WTC11 (cell line): ENCODE measurements at regions not wholly inside any gene's neighbourhood (a gene's known extent, or its start where the extent isn't known, plus 50 kb on each side); places are given as distances from the start of the nearest gene placed in this dataset.

Experiments used
- ATAC-seq: fragments of 200-7000 bp; cut with Tn5 transposase; 2 replicates; pipeline ENCODE4 v1.10.0; 2021; ENCODE audit warnings: mild to moderate bottlenecking, moderate library complexity
- CTCF ChIA-PET: fragments of 300-600 bp; sonication (Branson Sonifier 250); formaldehyde crosslinking; loops from one replicate; lab custom pipeline; 2021; ENCODE audit warnings: antibody characterized with exemption; lab: Charles Lee
- POLR2A ChIA-PET: fragments of 350-600 bp; sonication (Branson Sonifier 250); formaldehyde crosslinking; loops from one replicate; lab custom pipeline; 2021; ENCODE audit warnings: antibody characterized with exemption; lab: Charles Lee
- DNase-seq: peaks from one replicate; pipeline ENCODE4 v3.0.0; 2021; ENCODE audit warnings: low spot score
- H3K27ac Mint-ChIP-seq: 2 replicates; pipeline ENCODE4 v1.8.0; 2021; ENCODE audit warnings: mixed read lengths
- H3K27me3 Mint-ChIP-seq: 2 replicates; pipeline ENCODE4 v1.8.0; 2021; ENCODE audit warnings: low read depth, mild to moderate bottlenecking, moderate library complexity, mixed read lengths
- H3K36me3 Mint-ChIP-seq: 2 replicates; pipeline ENCODE4 v1.8.0; 2021; ENCODE audit warnings: mixed read lengths
- H3K4me1 Mint-ChIP-seq: 2 replicates; pipeline ENCODE4 v1.8.0; 2022; ENCODE audit warnings: mixed read lengths
- H3K4me3 Mint-ChIP-seq: 2 replicates; pipeline ENCODE4 v1.8.0; 2021; ENCODE audit warnings: mild to moderate bottlenecking, moderate library complexity, mixed read lengths
- H3K9me3 Mint-ChIP-seq: 2 replicates; pipeline ENCODE4 v1.8.0; 2021; ENCODE audit warnings: mixed read lengths
- EMX1 ChIP-seq: fragments of 250-450 bp; sonication (Bioruptor Pico); IDR thresholded peaks from 2 replicates; pipeline ENCODE4 v1.8.0; 2021; ENCODE audit warnings: mild to moderate bottlenecking
- ESRRA ChIP-seq: sonication (generic); formaldehyde crosslinking; IDR thresholded peaks from 2 replicates; pipeline ENCODE4 v1.8.1; 2022; ENCODE audit warnings: mild to moderate bottlenecking, missing genetic modification reagents, borderline replicate concordance
- HMGA2 ChIP-seq: fragments of 250-450 bp; sonication (Bioruptor Pico); IDR thresholded peaks from 2 replicates; pipeline ENCODE4 v1.4.0; 2021; ENCODE audit warnings: mild to moderate bottlenecking, moderate library complexity
- IRF2 ChIP-seq: sonication (generic); formaldehyde crosslinking; IDR thresholded peaks from 2 replicates; pipeline ENCODE4 v1.8.0; 2022; ENCODE audit warnings: low read depth, missing genetic modification reagents, borderline replicate concordance
- NFE2L1 ChIP-seq: sonication (generic); formaldehyde crosslinking; IDR thresholded peaks from 2 replicates; pipeline ENCODE4 v1.8.1; 2023; ENCODE audit warnings: missing genetic modification reagents
- NFYB ChIP-seq: sonication (generic); formaldehyde crosslinking; conservative IDR thresholded peaks from 2 replicates; pipeline ENCODE4 v1.8.0; 2022; ENCODE audit warnings: low read depth, missing genetic modification reagents
- NR2C2 ChIP-seq: sonication (generic); formaldehyde crosslinking; IDR thresholded peaks from 2 replicates; pipeline ENCODE4 v1.8.0; 2022; ENCODE audit warnings: mild to moderate bottlenecking, missing genetic modification reagents
- RORB ChIP-seq: fragments of 250-450 bp; sonication (Bioruptor Pico); IDR thresholded peaks from 2 replicates; pipeline ENCODE4 v1.9.0; 2021; ENCODE audit warnings: mild to moderate bottlenecking
- SMAD3 ChIP-seq: sonication (generic); formaldehyde crosslinking; IDR thresholded peaks from 2 replicates; pipeline ENCODE4 v1.8.0; 2022; ENCODE audit warnings: missing genetic modification reagents, mild to moderate bottlenecking, borderline replicate concordance
- SP1 ChIP-seq: sonication (generic); formaldehyde crosslinking; conservative IDR thresholded peaks from 2 replicates; pipeline ENCODE4 v1.8.1; 2022; ENCODE audit warnings: missing genetic modification reagents
- ZNF396 ChIP-seq: fragments of 250-450 bp; sonication (Bioruptor Pico); IDR thresholded peaks from 2 replicates; pipeline ENCODE4 v1.8.0; 2021; ENCODE audit warnings: mild to moderate bottlenecking, moderate library complexity, borderline replicate concordance
- ZSCAN18 ChIP-seq: fragments of 250-450 bp; sonication (Bioruptor Pico); IDR thresholded peaks from 2 replicates; pipeline ENCODE4 v2.1.2; 2022; ENCODE audit warnings: mild to moderate bottlenecking, moderate library complexity
- TF ChIP-seq, protein P1 (sequence below): sonication (generic); formaldehyde crosslinking; IDR thresholded peaks from 2 replicates; pipeline ENCODE4 v1.8.0; 2022; ENCODE audit warnings: mild to moderate bottlenecking, missing genetic modification reagents
- TF ChIP-seq, protein P2 (sequence below): sonication (generic); formaldehyde crosslinking; IDR thresholded peaks from 2 replicates; pipeline ENCODE4 v1.8.0; 2023; ENCODE audit warnings: missing genetic modification reagents
- TF ChIP-seq, protein P3 (sequence below): fragments of 250-450 bp; sonication (Bioruptor Pico); IDR thresholded peaks from 2 replicates; pipeline ENCODE4 v1.8.0; 2021; ENCODE audit warnings: mild to moderate bottlenecking
- TF ChIP-seq, protein P4 (sequence below): fragments of 250-450 bp; sonication (Bioruptor Pico); conservative IDR thresholded peaks from 2 replicates; pipeline ENCODE4 v1.9.0; 2021; ENCODE audit warnings: mild to moderate bottlenecking
- TF ChIP-seq, protein P5 (sequence below): sonication (generic); formaldehyde crosslinking; IDR thresholded peaks from 2 replicates; pipeline ENCODE4 v1.8.1; 2022; ENCODE audit warnings: low read depth, missing genetic modification reagents, borderline replicate concordance
- TF ChIP-seq, protein P6 (sequence below): sonication (generic); formaldehyde crosslinking; IDR thresholded peaks from 2 replicates; pipeline ENCODE4 v1.8.0; 2023; ENCODE audit warnings: mild to moderate bottlenecking, missing genetic modification reagents

DNA sequence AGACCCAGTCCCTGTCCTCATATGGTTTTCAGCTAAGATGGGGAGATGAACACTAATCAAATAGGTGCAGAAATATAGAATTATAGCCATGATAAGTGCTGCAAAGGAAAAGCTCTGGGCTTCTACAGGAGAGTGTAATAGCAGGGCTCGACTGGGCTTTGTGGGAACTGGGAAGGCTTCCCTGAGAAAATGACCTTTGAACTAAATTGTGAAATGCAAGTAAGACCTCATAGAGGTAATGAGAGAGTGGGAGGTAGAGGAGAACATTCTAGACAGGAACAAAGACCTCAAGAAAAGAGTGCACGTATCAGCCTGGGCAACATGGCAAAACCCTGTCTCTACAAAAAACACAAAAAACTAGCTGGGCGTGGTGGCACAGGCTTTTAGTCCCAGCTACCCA is 231.6 kb downstream of the ABHD5 start:
- H3K4me1 Mint-ChIP-seq = peaks cover 56% of the 10 kb centered on the region
- POLR2A ChIA-PET = no interaction called here

DNA sequence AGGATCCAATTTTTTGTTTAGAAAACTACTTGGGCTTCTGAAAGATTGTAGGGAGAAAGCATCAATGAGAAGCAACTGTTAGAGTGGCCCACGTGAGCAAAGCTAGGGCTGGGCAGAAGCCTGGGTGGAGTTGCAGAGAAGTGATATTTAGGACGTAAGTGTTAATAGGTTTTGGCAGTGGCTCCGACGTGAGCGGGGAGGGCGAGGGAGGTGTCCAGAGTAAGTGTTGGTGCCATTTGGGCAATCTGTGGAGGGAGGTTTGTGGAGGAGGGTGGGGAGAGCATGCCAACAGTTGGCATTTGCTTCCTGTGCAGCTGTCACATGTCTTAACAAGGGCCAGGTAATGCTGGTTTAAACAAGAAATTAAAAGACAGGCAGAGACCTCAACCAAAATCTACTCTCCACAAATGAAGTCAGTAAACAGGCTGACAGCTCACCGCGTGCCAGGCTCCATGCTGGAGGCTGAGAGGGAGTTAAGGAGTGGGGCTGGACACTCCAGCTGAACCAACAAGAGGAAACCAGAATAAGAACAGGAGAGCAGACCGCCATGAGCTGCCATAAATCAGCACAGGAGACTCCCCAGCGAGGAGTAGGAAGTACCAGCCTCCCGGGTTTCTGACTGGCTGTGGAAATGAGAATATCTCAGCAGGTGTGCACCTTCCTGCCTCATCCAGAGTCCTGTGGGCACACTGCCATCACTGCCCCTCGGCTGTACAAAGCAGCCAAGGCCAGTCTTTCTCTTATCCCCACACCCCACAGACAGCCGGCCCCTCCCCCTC is 232.6 kb downstream of the ABHD5 start:
- Mint-ChIP-seq H3K36me3 (no peaks in the 10 kb centered on the region), H3K4me1 (peaks cover 56% of the 10 kb centered on the region), H3K9me3 (peaks cover 4% of the 10 kb centered on the region; the same call in 1 of the 2 replicates), H3K27ac (no peak overlapping the region), H3K27me3 (peaks cover 14% of the 10 kb centered on the region), H3K4me3 (no peak overlapping the region)
- no peak for DNase-seq
- ChIA-PET CTCF (interaction anchor here (2.9 kb wide), 1 partner anchor 67 kb away, joined by 10 read pairs; no protein-coding TSS in a partner anchor), POLR2A (no interaction called here)
- no peak for ATAC-seq
- TF ChIP-seq SMAD3 (CRISPR knock-in tag) = no peak
- no peak for TF ChIP-seq ZNF396
- TF ChIP-seq, protein P1, sequence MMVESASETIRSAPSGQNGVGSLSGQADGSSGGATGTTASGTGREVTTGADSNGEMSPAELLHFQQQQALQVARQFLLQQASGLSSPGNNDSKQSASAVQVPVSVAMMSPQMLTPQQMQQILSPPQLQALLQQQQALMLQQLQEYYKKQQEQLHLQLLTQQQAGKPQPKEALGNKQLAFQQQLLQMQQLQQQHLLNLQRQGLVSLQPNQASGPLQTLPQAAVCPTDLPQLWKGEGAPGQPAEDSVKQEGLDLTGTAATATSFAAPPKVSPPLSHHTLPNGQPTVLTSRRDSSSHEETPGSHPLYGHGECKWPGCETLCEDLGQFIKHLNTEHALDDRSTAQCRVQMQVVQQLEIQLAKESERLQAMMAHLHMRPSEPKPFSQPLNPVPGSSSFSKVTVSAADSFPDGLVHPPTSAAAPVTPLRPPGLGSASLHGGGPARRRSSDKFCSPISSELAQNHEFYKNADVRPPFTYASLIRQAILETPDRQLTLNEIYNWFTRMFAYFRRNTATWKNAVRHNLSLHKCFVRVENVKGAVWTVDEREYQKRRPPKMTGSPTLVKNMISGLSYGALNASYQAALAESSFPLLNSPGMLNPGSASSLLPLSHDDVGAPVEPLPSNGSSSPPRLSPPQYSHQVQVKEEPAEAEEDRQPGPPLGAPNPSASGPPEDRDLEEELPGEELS (CRISPR knock-in tag) = no peak
- TF ChIP-seq RORB = no peak
- TF ChIP-seq, protein P2, sequence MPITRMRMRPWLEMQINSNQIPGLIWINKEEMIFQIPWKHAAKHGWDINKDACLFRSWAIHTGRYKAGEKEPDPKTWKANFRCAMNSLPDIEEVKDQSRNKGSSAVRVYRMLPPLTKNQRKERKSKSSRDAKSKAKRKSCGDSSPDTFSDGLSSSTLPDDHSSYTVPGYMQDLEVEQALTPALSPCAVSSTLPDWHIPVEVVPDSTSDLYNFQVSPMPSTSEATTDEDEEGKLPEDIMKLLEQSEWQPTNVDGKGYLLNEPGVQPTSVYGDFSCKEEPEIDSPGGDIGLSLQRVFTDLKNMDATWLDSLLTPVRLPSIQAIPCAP (CRISPR knock-in tag) = no peak
- TF ChIP-seq, protein P3, sequence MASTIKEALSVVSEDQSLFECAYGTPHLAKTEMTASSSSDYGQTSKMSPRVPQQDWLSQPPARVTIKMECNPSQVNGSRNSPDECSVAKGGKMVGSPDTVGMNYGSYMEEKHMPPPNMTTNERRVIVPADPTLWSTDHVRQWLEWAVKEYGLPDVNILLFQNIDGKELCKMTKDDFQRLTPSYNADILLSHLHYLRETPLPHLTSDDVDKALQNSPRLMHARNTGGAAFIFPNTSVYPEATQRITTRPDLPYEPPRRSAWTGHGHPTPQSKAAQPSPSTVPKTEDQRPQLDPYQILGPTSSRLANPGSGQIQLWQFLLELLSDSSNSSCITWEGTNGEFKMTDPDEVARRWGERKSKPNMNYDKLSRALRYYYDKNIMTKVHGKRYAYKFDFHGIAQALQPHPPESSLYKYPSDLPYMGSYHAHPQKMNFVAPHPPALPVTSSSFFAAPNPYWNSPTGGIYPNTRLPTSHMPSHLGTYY (CRISPR knock-in tag) = no peak
- no peak for TF ChIP-seq HMGA2
- no peak for TF ChIP-seq NFE2L1 (CRISPR knock-in tag)
- no peak for TF ChIP-seq ESRRA
- no peak for TF ChIP-seq NR2C2 (CRISPR knock-in tag)
- TF ChIP-seq, protein P4, sequence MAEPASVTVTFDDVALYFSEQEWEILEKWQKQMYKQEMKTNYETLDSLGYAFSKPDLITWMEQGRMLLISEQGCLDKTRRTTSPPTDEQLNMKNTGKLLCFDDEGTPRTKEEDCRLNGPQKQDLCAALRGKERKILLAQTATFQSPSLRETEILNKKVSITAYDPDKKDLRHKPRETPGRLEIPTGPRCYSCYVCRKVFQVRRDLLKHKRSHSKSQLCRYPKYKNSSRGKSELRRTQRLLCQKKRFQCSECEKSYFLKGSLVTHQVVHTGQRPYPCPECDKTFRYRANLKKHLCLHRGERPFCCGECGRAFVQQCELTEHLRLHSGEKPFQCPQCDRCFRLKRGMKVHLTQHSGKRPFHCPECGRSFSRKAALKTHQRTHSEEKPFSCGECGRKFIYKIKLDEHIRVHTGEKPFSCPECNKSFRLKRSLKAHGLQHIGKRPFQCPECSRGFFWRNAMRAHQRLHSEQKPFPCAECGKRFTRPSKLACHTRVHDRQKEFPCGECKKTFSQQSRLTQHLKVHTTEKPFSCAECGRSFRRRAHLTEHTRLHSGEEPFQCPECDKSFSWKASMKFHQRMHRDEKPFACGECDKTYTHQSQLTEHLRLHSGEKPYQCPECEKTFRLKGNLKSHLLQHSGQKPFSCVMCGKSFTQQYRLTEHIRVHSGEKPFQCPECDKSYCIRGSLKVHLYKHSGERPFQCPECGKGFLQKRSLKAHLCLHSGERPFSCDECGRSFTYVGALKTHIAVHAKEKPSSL (CRISPR knock-in tag) = no peak

More for the DNA sequence above, 231.6 kb downstream of the ABHD5 start:
- no peak for TF ChIP-seq EMX1 (CRISPR knock-in tag)
- no peak for TF ChIP-seq ESRRA
- no peak for TF ChIP-seq ZSCAN18 (CRISPR knock-in tag)
- TF ChIP-seq, protein P5, sequence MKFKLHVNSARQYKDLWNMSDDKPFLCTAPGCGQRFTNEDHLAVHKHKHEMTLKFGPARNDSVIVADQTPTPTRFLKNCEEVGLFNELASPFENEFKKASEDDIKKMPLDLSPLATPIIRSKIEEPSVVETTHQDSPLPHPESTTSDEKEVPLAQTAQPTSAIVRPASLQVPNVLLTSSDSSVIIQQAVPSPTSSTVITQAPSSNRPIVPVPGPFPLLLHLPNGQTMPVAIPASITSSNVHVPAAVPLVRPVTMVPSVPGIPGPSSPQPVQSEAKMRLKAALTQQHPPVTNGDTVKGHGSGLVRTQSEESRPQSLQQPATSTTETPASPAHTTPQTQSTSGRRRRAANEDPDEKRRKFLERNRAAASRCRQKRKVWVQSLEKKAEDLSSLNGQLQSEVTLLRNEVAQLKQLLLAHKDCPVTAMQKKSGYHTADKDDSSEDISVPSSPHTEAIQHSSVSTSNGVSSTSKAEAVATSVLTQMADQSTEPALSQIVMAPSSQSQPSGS = no peak
- TF ChIP-seq, protein P6, sequence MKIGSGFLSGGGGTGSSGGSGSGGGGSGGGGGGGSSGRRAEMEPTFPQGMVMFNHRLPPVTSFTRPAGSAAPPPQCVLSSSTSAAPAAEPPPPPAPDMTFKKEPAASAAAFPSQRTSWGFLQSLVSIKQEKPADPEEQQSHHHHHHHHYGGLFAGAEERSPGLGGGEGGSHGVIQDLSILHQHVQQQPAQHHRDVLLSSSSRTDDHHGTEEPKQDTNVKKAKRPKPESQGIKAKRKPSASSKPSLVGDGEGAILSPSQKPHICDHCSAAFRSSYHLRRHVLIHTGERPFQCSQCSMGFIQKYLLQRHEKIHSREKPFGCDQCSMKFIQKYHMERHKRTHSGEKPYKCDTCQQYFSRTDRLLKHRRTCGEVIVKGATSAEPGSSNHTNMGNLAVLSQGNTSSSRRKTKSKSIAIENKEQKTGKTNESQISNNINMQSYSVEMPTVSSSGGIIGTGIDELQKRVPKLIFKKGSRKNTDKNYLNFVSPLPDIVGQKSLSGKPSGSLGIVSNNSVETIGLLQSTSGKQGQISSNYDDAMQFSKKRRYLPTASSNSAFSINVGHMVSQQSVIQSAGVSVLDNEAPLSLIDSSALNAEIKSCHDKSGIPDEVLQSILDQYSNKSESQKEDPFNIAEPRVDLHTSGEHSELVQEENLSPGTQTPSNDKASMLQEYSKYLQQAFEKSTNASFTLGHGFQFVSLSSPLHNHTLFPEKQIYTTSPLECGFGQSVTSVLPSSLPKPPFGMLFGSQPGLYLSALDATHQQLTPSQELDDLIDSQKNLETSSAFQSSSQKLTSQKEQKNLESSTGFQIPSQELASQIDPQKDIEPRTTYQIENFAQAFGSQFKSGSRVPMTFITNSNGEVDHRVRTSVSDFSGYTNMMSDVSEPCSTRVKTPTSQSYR = no peak
- no peak for TF ChIP-seq IRF2 (CRISPR knock-in tag)
- no peak for TF ChIP-seq SP1 (CRISPR knock-in tag)
- TF ChIP-seq NFYB = no peak
- no peaks in the 10 kb centered on the region for H3K36me3 Mint-ChIP-seq
- CTCF ChIA-PET = interaction anchor here (2.9 kb wide), 1 partner anchor 66 kb away, joined by 10 read pairs; no protein-coding TSS in a partner anchor
- DNase-seq (no peak), ATAC-seq (no peak)
- no peak overlapping the region for H3K27ac Mint-ChIP-seq
- H3K9me3 Mint-ChIP-seq = peaks cover 4% of the 10 kb centered on the region; the same call in 1 of the 2 replicates
- H3K27me3 Mint-ChIP-seq = peaks cover 14% of the 10 kb centered on the region
- H3K4me3 Mint-ChIP-seq = no peak overlapping the region
